ENCODE measurements at regions not wholly inside any gene's neighbourhood (a gene's known extent, or its start where the extent isn't known, plus 50 kb on each side); places are given as distances from the start of the nearest gene placed in this dataset.

- TF ChIP-seq CTCF (conservative IDR thresholded peaks at IDR 0.05 in 1 of 2, IDR thresholded peaks at IDR 0.05 in 1 of 2; ENCODE audit: extremely low read depth in 1 of 2, insufficient read depth in 1 of 2, low read depth in 1 of 2, low read length in 2 of 2) (no peak), EZH2 (IDR thresholded peaks at IDR 0.05; ENCODE audit: borderline replicate concordance, low read length) (no peak)
These were observed 63.9 kb upstream of the SLC10A2 start for GRCh38 chr13:103130146-103130545.

Data from mammary epithelial cell (primary cell).